A549 (cell line): ENCODE measurements at regions not wholly inside any gene's neighbourhood (a gene's known extent, or its start where the extent isn't known, plus 50 kb on each side); places are given as distances from the start of the nearest gene placed in this dataset.

Experiments
- ATAC-seq, 2 experiments: fragments of 200-7000 bp in 1 of 2; fragments of >200 bp in 1 of 2; cut with Nextera tagmentation in 1 of 2; cut with Tn5 transposase in 1 of 2; 3 replicates each; pipeline versions ENCODE4 v1.8.0 to v1.9.1; 2018 to 2020; ENCODE audit warnings: mild to moderate bottlenecking in 1 of 2, moderate library complexity in 1 of 2
- CTCF ChIA-PET: fragments of 300-600 bp; sonication (Branson Sonifier 250); formaldehyde crosslinking; extraction: SDS; loops from one replicate; lab custom pipeline; 2021; ENCODE audit warnings: antibody characterized with exemption, inconsistent platforms; lab: Yijun Ruan, JAX
- POLR2A ChIA-PET: fragments of 350-600 bp; formaldehyde crosslinking; extraction: SDS; loops from one replicate; lab custom pipeline; 2021; ENCODE audit warnings: antibody characterized with exemption, inconsistent platforms; lab: Yijun Ruan, JAX
- DNase-seq, 2 experiments: peaks; one replicate each; pipeline versions ENCODE4 v3.0.0 to v3.0.0-alpha.2; 2011 to 2016; ENCODE audit warnings: low read depth in 1 of 2, low spot score in 1 of 2
- FAIRE-seq: peaks from 2 replicates; lab custom pipeline; 2011; peaks lifted over from hg19 to GRCh38; lab: Jason Lieb, UNC
- H3K27ac ChIP-seq, 2 experiments: fragments of >200 bp; sonication (Bioruptor Twin); formaldehyde crosslinking; 3 replicates each; pipeline ENCODE4 v1.5.1; 2016 to 2017
- H3K4me1 ChIP-seq: fragments of >200 bp; sonication (Bioruptor Twin); formaldehyde crosslinking; 3 replicates; pipeline ENCODE4 v1.6.1; 2016
- H3K4me2 ChIP-seq: fragments of >200 bp; sonication (Bioruptor Twin); formaldehyde crosslinking; 3 replicates; pipeline ENCODE4 v1.6.1; 2016
- H3K4me3 ChIP-seq: fragments of >200 bp; sonication (Bioruptor Twin); formaldehyde crosslinking; 3 replicates; pipeline ENCODE4 v1.5.1; 2016
- H3K9me3 ChIP-seq: fragments of >200 bp; sonication (Bioruptor Twin); formaldehyde crosslinking; 3 replicates; pipeline ENCODE4 v1.6.1; 2016
- BHLHE40 ChIP-seq: IDR thresholded peaks from 2 replicates; pipeline ENCODE4 v1.6.1; 2012; ENCODE audit warnings: low read depth, low read length, inconsistent platforms
- CBX2 ChIP-seq: fragments of 200-600 bp; sonication (generic); IDR thresholded peaks from 2 replicates; pipeline ENCODE4 v1.6.1; 2016; ENCODE audit warnings: low read depth, mild to moderate bottlenecking, borderline replicate concordance
- CBX8 ChIP-seq: fragments of 200-600 bp; sonication (generic); IDR thresholded peaks from 2 replicates; pipeline ENCODE4 v1.6.1; 2016
- EHF ChIP-seq: fragments of 250-450 bp; sonication (Bioruptor Pico); IDR thresholded peaks from 2 replicates; pipeline ENCODE4 v1.5.0; 2020; ENCODE audit warnings: mild to moderate bottlenecking
- EHMT2 ChIP-seq: fragments of 200-600 bp; sonication (generic); IDR thresholded peaks from 2 replicates; pipeline ENCODE4 v1.6.1; 2016; ENCODE audit warnings: antibody characterized with exemption, low read depth, mild to moderate bottlenecking, moderate library complexity
- FOSL2 ChIP-seq, 2 experiments: fragments of 450-650 bp in 1 of 2; fragments of >200 bp in 1 of 2; sonication (Bioruptor Twin) in 1 of 2; formaldehyde crosslinking; IDR thresholded peaks; 2 replicates each; pipeline versions ENCODE4 v1.5.0 to v1.6.1; 2016 to 2020; ENCODE audit warnings: mild to moderate bottlenecking in 1 of 2, moderate library complexity in 1 of 2
- FOXS1 ChIP-seq: fragments of 250-450 bp; sonication (Bioruptor Pico); IDR thresholded peaks from 2 replicates; pipeline ENCODE4 v1.5.0; 2020; ENCODE audit warnings: mild to moderate bottlenecking, moderate library complexity
- GATA3 ChIP-seq: IDR thresholded peaks from 2 replicates; pipeline ENCODE4 v1.6.1; 2012; ENCODE audit warnings: borderline replicate concordance
- HOXA7 ChIP-seq: fragments of 250-450 bp; sonication (Bioruptor Pico); IDR thresholded peaks from 2 replicates; pipeline ENCODE4 v1.5.0; 2020; ENCODE audit warnings: mild to moderate bottlenecking, moderate library complexity
- HOXB5 ChIP-seq: fragments of 250-450 bp; sonication (Bioruptor Pico); IDR thresholded peaks from 2 replicates; pipeline ENCODE4 v1.5.0; 2020; ENCODE audit warnings: mild to moderate bottlenecking, moderate library complexity
- MAFK ChIP-seq: fragments of 450-650 bp; IDR thresholded peaks from 2 replicates; pipeline ENCODE4 v1.6.1; 2014; ENCODE audit not compliant: partially characterized antibody
- POLR2AphosphoS2 ChIP-seq: conservative IDR thresholded peaks from 2 replicates; pipeline ENCODE4 v1.6.1; 2012; ENCODE audit warnings: low read length, improper control_type of control experiment, inconsistent platforms
- RARB ChIP-seq: fragments of 250-450 bp; sonication (Bioruptor Pico); IDR thresholded peaks from 2 replicates; pipeline ENCODE4 v1.8.0; 2021; ENCODE audit warnings: mild to moderate bottlenecking, moderate library complexity
- RCOR1 ChIP-seq: fragments of 150-350 bp; IDR thresholded peaks from 2 replicates; pipeline ENCODE4 v1.6.1; 2014; ENCODE audit warnings: antibody characterized with exemption, low read length, low read depth
- RFX5 ChIP-seq: fragments of 450-650 bp; IDR thresholded peaks from 2 replicates; pipeline ENCODE4 v1.7.1; 2014; ENCODE audit warnings: antibody characterized with exemption, mild to moderate bottlenecking, moderate library complexity
- SMC3 ChIP-seq: fragments of >200 bp; sonication (Bioruptor Twin); formaldehyde crosslinking; IDR thresholded peaks from 3 replicates; pipeline ENCODE4 v1.6.1; 2018; ENCODE audit warnings: inconsistent platforms
- ZC3H11A ChIP-seq: fragments of 450-650 bp; IDR thresholded peaks from 2 replicates; pipeline ENCODE4 v1.6.1; 2014; ENCODE audit warnings: antibody characterized with exemption, mild to moderate bottlenecking
- ZSCAN20 ChIP-seq: fragments of 250-450 bp; sonication (Bioruptor Pico); IDR thresholded peaks from 2 replicates; pipeline ENCODE4 v1.8.0; 2022; ENCODE audit warnings: mild to moderate bottlenecking, moderate library complexity
- WGBS: methylation state at CpG from one replicate; pipeline ENCODE4 v1.1.6; 2017; ENCODE audit errors: missing lambda C conversion rate; 5-methylcytosine and 5-hydroxymethylcytosine counted together
- TF ChIP-seq, protein P1 (sequence below): fragments of 150-350 bp; IDR thresholded peaks from 2 replicates; pipeline ENCODE4 v1.6.1; 2014; ENCODE audit warnings: low read depth, mild to moderate bottlenecking, low read length
- TF ChIP-seq, protein P2 (sequence below): fragments of 200-600 bp; sonication (generic); IDR thresholded peaks from 2 replicates; pipeline ENCODE4 v1.6.1; 2016; ENCODE audit warnings: antibody characterized with exemption, mild to moderate bottlenecking, moderate library complexity
- TF ChIP-seq, protein P3 (sequence below): fragments of >200 bp; sonication (Bioruptor Twin); formaldehyde crosslinking; IDR thresholded peaks from 2 replicates; pipeline ENCODE4 v1.6.1; 2016

DNA sequence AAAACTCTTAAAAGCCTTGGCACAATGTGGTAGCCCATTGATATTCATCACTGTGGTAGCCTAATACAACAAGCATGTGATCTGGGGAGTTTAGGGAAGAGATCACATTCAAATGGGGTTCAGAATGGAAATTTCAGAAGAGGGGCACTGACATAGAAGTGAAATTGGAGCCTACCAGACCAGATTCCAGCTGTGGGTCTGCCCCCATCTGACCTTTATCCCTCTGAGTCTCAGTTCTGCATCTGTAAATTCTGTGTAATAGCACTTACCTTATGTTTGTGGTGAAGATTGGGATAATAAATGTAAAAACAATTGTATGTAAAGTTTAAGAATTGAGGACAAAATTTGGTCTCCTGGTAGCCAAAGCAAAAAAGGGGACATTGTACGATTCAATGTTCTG is 320.4 kb upstream of the BOD1L1 start:
- ChIA-PET POLR2A (no interaction called here), CTCF (no interaction called here)

DNA sequence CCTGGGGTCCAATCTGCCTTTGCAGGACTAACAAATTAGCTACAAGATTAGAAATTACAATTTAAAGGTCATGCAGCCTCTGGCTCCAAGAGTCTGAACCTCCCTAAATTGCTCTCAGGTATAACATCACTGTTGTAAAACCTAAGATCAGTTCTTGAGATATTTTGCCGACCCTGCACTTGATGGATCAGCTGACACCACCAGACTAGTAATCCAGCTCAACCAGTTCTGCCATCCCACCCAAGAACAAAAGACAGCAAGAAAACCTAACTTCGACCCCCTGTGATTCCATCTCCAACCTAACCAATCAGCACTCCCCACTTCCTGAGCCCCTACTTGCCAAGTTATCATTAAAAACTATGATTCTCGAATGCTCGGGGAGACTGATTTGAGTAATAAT is 323.0 kb upstream of the BOD1L1 start:
- ChIA-PET POLR2A (no interaction called here), CTCF (no interaction called here)
- Histone ChIP-seq H3K4me3 (no peak overlapping the region), H3K9me3 (no peaks in the 10 kb centered on the region), H3K4me2 (no peak overlapping the region), H3K4me1 (peaks cover 4% of the 10 kb centered on the region; the same call in 1 of the 3 replicates), H3K27ac (no peak overlapping the region)
- WGBS: 89% methylated on average over 4 of the region's 4 CpGs
- FAIRE-seq (no peak), DNase-seq (no peak), ATAC-seq (no peak)
- no peak for TF ChIP-seq ZSCAN20 (CRISPR knock-in tag)
- TF ChIP-seq SMC3: no peak
- no peak for TF ChIP-seq HOXA7 (CRISPR knock-in tag)
- TF ChIP-seq POLR2AphosphoS2: no peak

More for the DNA sequence above, 320.4 kb upstream of the BOD1L1 start:
- DNase-seq: no peak
- H3K9me3 ChIP-seq: no peaks in the 10 kb centered on the region
- no peak overlapping the region for H3K4me2 ChIP-seq
- peaks cover 4% of the 10 kb centered on the region; the same call in 1 of the 3 replicates for H3K4me1 ChIP-seq
- H3K27ac ChIP-seq: no peak overlapping the region
- H3K4me3 ChIP-seq: no peak overlapping the region
- TF ChIP-seq HOXA7 (CRISPR knock-in tag) (no peak), BHLHE40 (no peak), FOSL2 (IDR thresholded peaks at IDR 0.05) (no peak), FOSL2 (CRISPR knock-in tag; IDR thresholded peaks at IDR 0.05) (no peak), EHF (CRISPR knock-in tag) (no peak), FOXS1 (no peak), RCOR1 (no peak), RARB (CRISPR knock-in tag) (no peak), ZC3H11A (no peak), CBX8 (no peak), ZSCAN20 (CRISPR knock-in tag) (no peak), RFX5 (no peak)
- TF ChIP-seq, protein P1, sequence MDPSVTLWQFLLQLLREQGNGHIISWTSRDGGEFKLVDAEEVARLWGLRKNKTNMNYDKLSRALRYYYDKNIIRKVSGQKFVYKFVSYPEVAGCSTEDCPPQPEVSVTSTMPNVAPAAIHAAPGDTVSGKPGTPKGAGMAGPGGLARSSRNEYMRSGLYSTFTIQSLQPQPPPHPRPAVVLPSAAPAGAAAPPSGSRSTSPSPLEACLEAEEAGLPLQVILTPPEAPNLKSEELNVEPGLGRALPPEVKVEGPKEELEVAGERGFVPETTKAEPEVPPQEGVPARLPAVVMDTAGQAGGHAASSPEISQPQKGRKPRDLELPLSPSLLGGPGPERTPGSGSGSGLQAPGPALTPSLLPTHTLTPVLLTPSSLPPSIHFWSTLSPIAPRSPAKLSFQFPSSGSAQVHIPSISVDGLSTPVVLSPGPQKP: no peak
- WGBS: 97% methylated on average over 1 of the region's 1 CpG
- ATAC-seq: no peak
- FAIRE-seq: no peak

DNA sequence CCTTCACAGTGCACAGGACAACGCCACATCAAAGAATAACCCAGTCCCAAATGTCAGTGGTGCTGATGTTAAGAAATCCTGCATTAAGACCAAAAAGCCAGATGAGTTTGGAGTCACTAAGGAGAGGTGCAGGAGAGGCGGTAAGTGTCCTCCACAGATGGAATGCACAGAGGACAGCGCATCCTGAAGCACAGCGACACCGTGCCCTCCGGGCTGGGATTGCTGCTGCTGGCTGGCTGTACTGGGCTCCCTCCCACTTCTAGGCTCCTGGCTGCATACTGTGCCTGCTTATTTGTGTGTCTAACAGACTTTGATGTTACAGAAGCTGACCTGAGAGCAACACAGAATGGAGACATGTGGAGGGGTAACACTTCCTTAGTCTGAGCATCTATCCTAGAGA is 325.6 kb upstream of the BOD1L1 start:
- TF ChIP-seq GATA3 (no peak), EHMT2 (no peak), MAFK (no peak), HOXB5 (CRISPR knock-in tag) (no peak), FOXS1 (no peak), CBX2 (no peak)
- Histone ChIP-seq H3K27ac (peak overlapping the region in 1 of 2 experiments; percentile 37; a peak in 2 of 6 replicates), H3K9me3 (no peaks in the 10 kb centered on the region), H3K4me2 (no peak overlapping the region), H3K4me3 (no peak overlapping the region), H3K4me1 (no peaks in the 10 kb centered on the region)
- POLR2A ChIA-PET: no interaction called here
- DNase-seq: no peak
- FAIRE-seq: no peak
- no peak for ATAC-seq
- WGBS: 80% methylated on average over 5 of the region's 6 CpGs
- CTCF ChIA-PET: interaction anchor here (0.7 kb wide), 1 partner anchor 11 kb away, joined by 3 read pairs; no protein-coding TSS in a partner anchor

DNA sequence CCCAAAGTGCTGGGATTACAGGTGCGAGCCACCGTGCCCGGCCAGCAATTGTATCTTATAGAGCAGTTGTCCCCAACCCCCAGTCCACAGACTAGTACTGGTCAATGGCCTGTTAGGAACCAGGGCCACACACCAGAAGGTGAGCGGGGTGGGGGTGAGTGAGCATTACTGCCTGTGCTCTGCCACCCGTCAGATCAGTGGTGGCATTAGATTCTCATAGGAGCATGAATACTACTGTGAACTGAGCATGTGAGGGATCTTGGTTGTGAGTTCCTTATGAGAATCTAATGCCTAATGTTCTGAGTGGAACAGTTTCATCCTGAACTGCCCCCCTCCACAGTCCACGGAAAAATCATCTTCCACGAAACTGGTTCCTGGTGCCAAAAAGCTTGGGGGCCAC is 328.0 kb upstream of the BOD1L1 start:
- TF ChIP-seq, protein P2, sequence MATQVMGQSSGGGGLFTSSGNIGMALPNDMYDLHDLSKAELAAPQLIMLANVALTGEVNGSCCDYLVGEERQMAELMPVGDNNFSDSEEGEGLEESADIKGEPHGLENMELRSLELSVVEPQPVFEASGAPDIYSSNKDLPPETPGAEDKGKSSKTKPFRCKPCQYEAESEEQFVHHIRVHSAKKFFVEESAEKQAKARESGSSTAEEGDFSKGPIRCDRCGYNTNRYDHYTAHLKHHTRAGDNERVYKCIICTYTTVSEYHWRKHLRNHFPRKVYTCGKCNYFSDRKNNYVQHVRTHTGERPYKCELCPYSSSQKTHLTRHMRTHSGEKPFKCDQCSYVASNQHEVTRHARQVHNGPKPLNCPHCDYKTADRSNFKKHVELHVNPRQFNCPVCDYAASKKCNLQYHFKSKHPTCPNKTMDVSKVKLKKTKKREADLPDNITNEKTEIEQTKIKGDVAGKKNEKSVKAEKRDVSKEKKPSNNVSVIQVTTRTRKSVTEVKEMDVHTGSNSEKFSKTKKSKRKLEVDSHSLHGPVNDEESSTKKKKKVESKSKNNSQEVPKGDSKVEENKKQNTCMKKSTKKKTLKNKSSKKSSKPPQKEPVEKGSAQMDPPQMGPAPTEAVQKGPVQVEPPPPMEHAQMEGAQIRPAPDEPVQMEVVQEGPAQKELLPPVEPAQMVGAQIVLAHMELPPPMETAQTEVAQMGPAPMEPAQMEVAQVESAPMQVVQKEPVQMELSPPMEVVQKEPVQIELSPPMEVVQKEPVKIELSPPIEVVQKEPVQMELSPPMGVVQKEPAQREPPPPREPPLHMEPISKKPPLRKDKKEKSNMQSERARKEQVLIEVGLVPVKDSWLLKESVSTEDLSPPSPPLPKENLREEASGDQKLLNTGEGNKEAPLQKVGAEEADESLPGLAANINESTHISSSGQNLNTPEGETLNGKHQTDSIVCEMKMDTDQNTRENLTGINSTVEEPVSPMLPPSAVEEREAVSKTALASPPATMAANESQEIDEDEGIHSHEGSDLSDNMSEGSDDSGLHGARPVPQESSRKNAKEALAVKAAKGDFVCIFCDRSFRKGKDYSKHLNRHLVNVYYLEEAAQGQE: no peak
- TF ChIP-seq EHF (CRISPR knock-in tag) (no peak), FOXS1 (no peak)
- TF ChIP-seq, protein P3, sequence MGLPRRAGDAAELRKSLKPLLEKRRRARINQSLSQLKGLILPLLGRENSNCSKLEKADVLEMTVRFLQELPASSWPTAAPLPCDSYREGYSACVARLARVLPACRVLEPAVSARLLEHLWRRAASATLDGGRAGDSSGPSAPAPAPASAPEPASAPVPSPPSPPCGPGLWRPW: no peak
- WGBS: 88% methylated on average over 6 of the region's 7 CpGs
- Histone ChIP-seq H3K27ac (no peak overlapping the region), H3K4me3 (no peak overlapping the region), H3K9me3 (no peaks in the 10 kb centered on the region), H3K4me2 (no peak overlapping the region), H3K4me1 (no peaks in the 10 kb centered on the region)
- ChIA-PET CTCF (no interaction called here), POLR2A (no interaction called here)
- no peak for DNase-seq
- ATAC-seq: no peak
- no peak for FAIRE-seq
